HEK293 (cell line): ENCODE measurements at regions not wholly inside any gene's neighbourhood (a gene's known extent, or its start where the extent isn't known, plus 50 kb on each side); places are given as distances from the start of the nearest gene placed in this dataset.
"Not testable (repeated sequence)": the region's sequence is repeated elsewhere in the genome, so short reads cannot be mapped to it uniquely, and the experiment has no call there.

ENCODE experiments used
- AEBP2 ChIP-seq: fragments of 450-650 bp; formaldehyde crosslinking; IDR thresholded peaks from 2 replicates; pipeline ENCODE4 v1.5.1; 2016; ENCODE audit warnings: missing biosample characterization, missing genetic modification characterization, borderline replicate concordance
- CTCF ChIP-seq: fragments of 450-650 bp; formaldehyde crosslinking; IDR thresholded peaks from 2 replicates; pipeline ENCODE4 v1.5.1; 2016; ENCODE audit warnings: missing biosample characterization, missing genetic modification characterization
- KLF7 ChIP-seq: fragments of 450-650 bp; formaldehyde crosslinking; IDR thresholded peaks from 2 replicates; pipeline ENCODE4 v1.5.1; 2016; ENCODE audit warnings: missing biosample characterization, missing genetic modification characterization, borderline replicate concordance
- RBAK ChIP-seq: fragments of 450-650 bp; formaldehyde crosslinking; IDR thresholded peaks from 2 replicates; pipeline ENCODE4 v1.5.1; 2016; ENCODE audit warnings: missing biosample characterization, missing genetic modification characterization
- SP2 ChIP-seq: fragments of 450-650 bp; formaldehyde crosslinking; IDR thresholded peaks from 2 replicates; pipeline ENCODE4 v1.5.1; 2016; ENCODE audit warnings: missing biosample characterization, missing genetic modification characterization
- ZBTB11 ChIP-seq: fragments of 450-650 bp; formaldehyde crosslinking; conservative IDR thresholded peaks from 2 replicates; pipeline ENCODE4 v1.5.1; 2016; ENCODE audit warnings: low read depth, missing biosample characterization, missing genetic modification characterization
- ZIC2 ChIP-seq: fragments of 450-650 bp; formaldehyde crosslinking; IDR thresholded peaks from 2 replicates; pipeline ENCODE4 v1.5.1; 2016; ENCODE audit warnings: missing biosample characterization, missing genetic modification characterization
- ZNF121 ChIP-seq: fragments of 450-650 bp; formaldehyde crosslinking; IDR thresholded peaks from 2 replicates; pipeline ENCODE4 v1.5.1; 2016; ENCODE audit warnings: missing biosample characterization, missing genetic modification characterization
- ZNF157 ChIP-seq: fragments of 450-650 bp; formaldehyde crosslinking; IDR thresholded peaks from 2 replicates; pipeline ENCODE4 v1.5.1; 2016; ENCODE audit warnings: missing biosample characterization, missing genetic modification characterization
- ZNF274 ChIP-seq, 2 experiments: fragments of 200-500 bp in 1 of 2; fragments of 450-650 bp in 1 of 2; sonication (Bioruptor generic) in 1 of 2; formaldehyde crosslinking in 1 of 2; IDR thresholded peaks; 2 replicates each; pipeline versions ENCODE4 v1.5.1 to v1.6.1; 2014 to 2016; ENCODE audit warnings: borderline replicate concordance in 1 of 2, inconsistent platforms in 1 of 2, low read length in 1 of 2, missing biosample characterization in 1 of 2, missing genetic modification characterization in 1 of 2
- ZNF701 ChIP-seq: fragments of 450-650 bp; formaldehyde crosslinking; IDR thresholded peaks from 2 replicates; pipeline ENCODE4 v1.5.1; 2016; ENCODE audit warnings: missing biosample characterization, missing genetic modification characterization
- ZNF707 ChIP-seq: fragments of 450-650 bp; formaldehyde crosslinking; IDR thresholded peaks from 2 replicates; pipeline ENCODE4 v1.5.1; 2016; ENCODE audit warnings: missing biosample characterization, missing genetic modification characterization
- ZSCAN30 ChIP-seq: fragments of 450-650 bp; IDR thresholded peaks from 2 replicates; pipeline ENCODE4 v1.5.1; 2018; ENCODE audit warnings: missing biosample characterization, mild to moderate bottlenecking, missing genetic modification characterization, moderate library complexity
- ZSCAN5A ChIP-seq: fragments of 450-650 bp; formaldehyde crosslinking; IDR thresholded peaks from 2 replicates; pipeline ENCODE4 v1.5.1; 2016; ENCODE audit warnings: missing biosample characterization, missing genetic modification characterization

- not testable (repeated sequence) for TF ChIP-seq AEBP2 (tag by site-specific recombination); RBAK (tag by site-specific recombination); ZNF121 (tag by site-specific recombination); ZNF274 (IDR thresholded peaks at IDR 0.05; ENCODE audit: low read length); ZNF274 (tag by site-specific recombination; IDR thresholded peaks at IDR 0.05; ENCODE audit: borderline replicate concordance); ZSCAN30 (tag by site-specific recombination); CTCF (tag by site-specific recombination); ZBTB11 (tag by site-specific recombination); KLF7 (tag by site-specific recombination); ZSCAN5A (tag by site-specific recombination); ZIC2 (tag by site-specific recombination); ZNF707 (tag by site-specific recombination); ZNF157 (tag by site-specific recombination); ZNF701 (tag by site-specific recombination); SP2 (tag by site-specific recombination)
These were observed 1553.7 kb downstream of the RPIA start for GRCh38 chr2:90244902-90245765.
